ENCODE measurements at regions not wholly inside any gene's neighbourhood (a gene's known extent, or its start where the extent isn't known, plus 50 kb on each side); places are given as distances from the start of the nearest gene placed in this dataset.

GRCh38 chr13:97583907-97584497 is 150.0 kb downstream of the RAP2A start:
- ATAC-seq: no peak
- TF ChIP-seq TOX (CRISPR knock-in tag; IDR thresholded peaks at IDR 0.05; ENCODE audit: borderline replicate concordance) (no peak), ZFP3 (CRISPR knock-in tag; IDR thresholded peaks at IDR 0.05) (no peak)

DNA sequence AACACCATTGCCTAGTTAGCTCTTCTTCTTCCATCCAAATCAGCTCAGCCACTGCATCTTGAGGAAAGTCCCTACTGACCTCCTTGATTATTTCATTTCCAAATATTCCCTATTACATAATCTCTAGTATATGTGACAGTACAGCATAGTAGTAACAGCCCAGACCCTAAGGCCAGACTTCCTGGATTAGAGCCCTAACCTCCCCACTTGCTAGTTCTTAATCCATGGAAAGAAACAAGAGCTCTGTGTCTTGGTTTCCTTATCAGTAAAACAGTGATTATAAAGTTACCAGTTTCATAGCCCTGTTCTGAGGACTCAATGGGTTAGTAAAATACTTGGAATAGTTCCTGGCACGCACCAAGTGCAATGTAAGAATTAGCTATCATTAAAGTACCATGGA is 153.0 kb downstream of the RAP2A start:
- TF ChIP-seq BACH2 (CRISPR knock-in tag; IDR thresholded peaks at IDR 0.05; ENCODE audit: borderline replicate concordance) (no peak), ZNF70 (CRISPR knock-in tag; IDR thresholded peaks at IDR 0.05) (no peak), ARNTL (CRISPR knock-in tag; IDR thresholded peaks at IDR 0.05; ENCODE audit: borderline replicate concordance, low read depth) (no peak), ZFP30 (CRISPR knock-in tag; IDR thresholded peaks at IDR 0.05) (no peak), ISL1 (CRISPR knock-in tag; IDR thresholded peaks at IDR 0.05) (no peak), ESRRG (CRISPR knock-in tag; IDR thresholded peaks at IDR 0.05) (no peak), ZFP3 (CRISPR knock-in tag; IDR thresholded peaks at IDR 0.05) (no peak), OSR1 (CRISPR knock-in tag; IDR thresholded peaks at IDR 0.05) (no peak), RARB (CRISPR knock-in tag; IDR thresholded peaks at IDR 0.05) (no peak), ZNF565 (CRISPR knock-in tag; conservative IDR thresholded peaks at IDR 0.05; ENCODE audit: low read depth) (no peak)
- TF ChIP-seq, protein P1, sequence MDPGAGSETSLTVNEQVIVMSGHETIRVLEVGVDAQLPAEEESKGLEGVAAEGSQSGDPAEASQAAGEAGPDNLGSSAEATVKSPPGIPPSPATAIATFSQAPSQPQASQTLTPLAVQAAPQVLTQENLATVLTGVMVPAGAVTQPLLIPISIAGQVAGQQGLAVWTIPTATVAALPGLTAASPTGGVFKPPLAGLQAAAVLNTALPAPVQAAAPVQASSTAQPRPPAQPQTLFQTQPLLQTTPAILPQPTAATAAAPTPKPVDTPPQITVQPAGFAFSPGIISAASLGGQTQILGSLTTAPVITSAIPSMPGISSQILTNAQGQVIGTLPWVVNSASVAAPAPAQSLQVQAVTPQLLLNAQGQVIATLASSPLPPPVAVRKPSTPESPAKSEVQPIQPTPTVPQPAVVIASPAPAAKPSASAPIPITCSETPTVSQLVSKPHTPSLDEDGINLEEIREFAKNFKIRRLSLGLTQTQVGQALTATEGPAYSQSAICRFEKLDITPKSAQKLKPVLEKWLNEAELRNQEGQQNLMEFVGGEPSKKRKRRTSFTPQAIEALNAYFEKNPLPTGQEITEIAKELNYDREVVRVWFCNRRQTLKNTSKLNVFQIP (CRISPR knock-in tag; IDR thresholded peaks at IDR 0.05; ENCODE audit: borderline replicate concordance, low read depth): no peak
- TF ChIP-seq, protein P2, sequence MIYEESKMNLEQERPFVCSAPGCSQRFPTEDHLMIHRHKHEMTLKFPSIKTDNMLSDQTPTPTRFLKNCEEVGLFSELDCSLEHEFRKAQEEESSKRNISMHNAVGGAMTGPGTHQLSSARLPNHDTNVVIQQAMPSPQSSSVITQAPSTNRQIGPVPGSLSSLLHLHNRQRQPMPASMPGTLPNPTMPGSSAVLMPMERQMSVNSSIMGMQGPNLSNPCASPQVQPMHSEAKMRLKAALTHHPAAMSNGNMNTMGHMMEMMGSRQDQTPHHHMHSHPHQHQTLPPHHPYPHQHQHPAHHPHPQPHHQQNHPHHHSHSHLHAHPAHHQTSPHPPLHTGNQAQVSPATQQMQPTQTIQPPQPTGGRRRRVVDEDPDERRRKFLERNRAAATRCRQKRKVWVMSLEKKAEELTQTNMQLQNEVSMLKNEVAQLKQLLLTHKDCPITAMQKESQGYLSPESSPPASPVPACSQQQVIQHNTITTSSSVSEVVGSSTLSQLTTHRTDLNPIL (CRISPR knock-in tag; IDR thresholded peaks at IDR 0.05; ENCODE audit: low read depth): no peak
- TF ChIP-seq, protein P3, sequence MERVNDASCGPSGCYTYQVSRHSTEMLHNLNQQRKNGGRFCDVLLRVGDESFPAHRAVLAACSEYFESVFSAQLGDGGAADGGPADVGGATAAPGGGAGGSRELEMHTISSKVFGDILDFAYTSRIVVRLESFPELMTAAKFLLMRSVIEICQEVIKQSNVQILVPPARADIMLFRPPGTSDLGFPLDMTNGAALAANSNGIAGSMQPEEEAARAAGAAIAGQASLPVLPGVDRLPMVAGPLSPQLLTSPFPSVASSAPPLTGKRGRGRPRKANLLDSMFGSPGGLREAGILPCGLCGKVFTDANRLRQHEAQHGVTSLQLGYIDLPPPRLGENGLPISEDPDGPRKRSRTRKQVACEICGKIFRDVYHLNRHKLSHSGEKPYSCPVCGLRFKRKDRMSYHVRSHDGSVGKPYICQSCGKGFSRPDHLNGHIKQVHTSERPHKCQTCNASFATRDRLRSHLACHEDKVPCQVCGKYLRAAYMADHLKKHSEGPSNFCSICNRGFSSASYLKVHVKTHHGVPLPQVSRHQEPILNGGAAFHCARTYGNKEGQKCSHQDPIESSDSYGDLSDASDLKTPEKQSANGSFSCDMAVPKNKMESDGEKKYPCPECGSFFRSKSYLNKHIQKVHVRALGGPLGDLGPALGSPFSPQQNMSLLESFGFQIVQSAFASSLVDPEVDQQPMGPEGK (CRISPR knock-in tag; IDR thresholded peaks at IDR 0.05; ENCODE audit: borderline replicate concordance): no peak
- ATAC-seq: no peak

DNA sequence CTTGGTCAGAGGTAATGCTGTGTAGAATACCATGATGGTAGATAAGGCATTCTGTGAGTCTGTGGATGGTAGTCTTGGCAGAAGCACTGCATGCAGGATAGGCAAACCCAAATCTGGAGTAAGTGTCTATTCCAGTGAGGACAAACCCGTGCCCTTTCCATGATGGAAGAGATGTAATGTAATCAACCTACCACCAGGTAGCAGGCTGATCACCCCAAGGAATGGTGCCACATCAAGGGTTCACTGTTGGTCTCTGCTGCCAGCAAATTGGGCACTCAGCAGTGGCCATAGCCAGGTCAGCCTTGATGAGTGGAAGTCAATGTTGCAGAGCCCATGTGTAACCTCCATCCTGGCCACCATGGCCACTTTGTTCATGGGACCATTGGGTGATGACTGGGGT is 155.0 kb downstream of the RAP2A start:
- TF ChIP-seq SNAI2 (CRISPR knock-in tag; IDR thresholded peaks at IDR 0.05) (no peak), OSR1 (CRISPR knock-in tag; IDR thresholded peaks at IDR 0.05) (no peak), ZNF70 (CRISPR knock-in tag; IDR thresholded peaks at IDR 0.05) (no peak), ZC3H10 (CRISPR knock-in tag; IDR thresholded peaks at IDR 0.05) (no peak)
- TF ChIP-seq, protein P1 (CRISPR knock-in tag; IDR thresholded peaks at IDR 0.05; ENCODE audit: borderline replicate concordance, low read depth): no peak

GRCh38 chr13:97600458-97601075 is 166.6 kb downstream of the RAP2A start:
- peak; percentile 66 for ATAC-seq
- TF ChIP-seq ZNF70 (CRISPR knock-in tag; IDR thresholded peaks at IDR 0.05) (no peak), SNAI2 (CRISPR knock-in tag; IDR thresholded peaks at IDR 0.05) (no peak), ZFP3 (CRISPR knock-in tag; IDR thresholded peaks at IDR 0.05) (no peak), OSR1 (CRISPR knock-in tag; IDR thresholded peaks at IDR 0.05) (no peak), TSHZ2 (CRISPR knock-in tag; IDR thresholded peaks at IDR 0.05) (no peak), GLIS3 (CRISPR knock-in tag; IDR thresholded peaks at IDR 0.05) (no peak), ISL1 (CRISPR knock-in tag; IDR thresholded peaks at IDR 0.05) (no peak), ZFP30 (CRISPR knock-in tag; IDR thresholded peaks at IDR 0.05) (no peak), BACH2 (CRISPR knock-in tag; IDR thresholded peaks at IDR 0.05; ENCODE audit: borderline replicate concordance) (no peak)

More for the DNA sequence above, 155.0 kb downstream of the RAP2A start:
- no peak for ATAC-seq

Data from SK-N-SH treated with all-trans-retinoic acid at 6 μM for 48 hours (cell line).